GM23338 (cell line): ENCODE measurements at regions not wholly inside any gene's neighbourhood (a gene's known extent, or its start where the extent isn't known, plus 50 kb on each side); places are given as distances from the start of the nearest gene placed in this dataset.

Source experiments
- ATAC-seq: fragments of 200-7000 bp; cut with Tn5 transposase; 3 replicates; pipeline ENCODE4 v1.9.1; 2020
- DNase-seq: peaks from one replicate; pipeline ENCODE4 v3.0.0-alpha.2; 2015; ENCODE audit warnings: low spot score
- H2AFZ ChIP-seq: fragments of 200-600 bp; sonication (generic); 2 replicates; pipeline ENCODE4 v1.8.0; 2016; ENCODE audit warnings: antibody characterized with exemption, mild to moderate bottlenecking, moderate library complexity
- H3F3A ChIP-seq: fragments of 200-600 bp; sonication (generic); replicated peaks from 2 replicates; pipeline ENCODE4 v1.8.0; 2017; ENCODE audit warnings: antibody characterized with exemption, mixed run types, low read depth
- H3K27ac ChIP-seq: fragments of 200-600 bp; sonication (generic); 2 replicates; pipeline ENCODE4 v1.6.1; 2016; ENCODE audit warnings: low read depth
- H3K27me3 ChIP-seq: fragments of 200-600 bp; sonication (generic); 2 replicates; pipeline ENCODE4 v1.8.0; 2016; ENCODE audit warnings: mild to moderate bottlenecking, mixed run types, moderate library complexity; ENCODE audit not compliant: insufficient read depth
- H3K36me3 ChIP-seq: fragments of 200-600 bp; sonication (generic); 2 replicates; pipeline ENCODE4 v1.8.0; 2016; ENCODE audit warnings: mild to moderate bottlenecking; ENCODE audit not compliant: insufficient read depth
- H3K4me1 ChIP-seq: fragments of 200-600 bp; sonication (generic); 2 replicates; pipeline ENCODE4 v1.8.0; 2016; ENCODE audit warnings: mild to moderate bottlenecking, moderate library complexity; ENCODE audit not compliant: insufficient read depth
- H3K4me2 ChIP-seq: fragments of 200-600 bp; sonication (generic); 2 replicates; pipeline ENCODE4 v1.7.1; 2017; ENCODE audit warnings: mixed run types
- H3K4me3 ChIP-seq: fragments of 200-600 bp; sonication (generic); 2 replicates; pipeline ENCODE4 v1.6.1; 2016; ENCODE audit warnings: mixed run types
- H3K79me2 ChIP-seq: fragments of 200-600 bp; sonication (generic); replicated peaks from 2 replicates; pipeline ENCODE4 v1.8.0; 2017; ENCODE audit warnings: mild to moderate bottlenecking; ENCODE audit not compliant: insufficient read depth
- H3K9me2 ChIP-seq: fragments of 200-600 bp; sonication (generic); 2 replicates; pipeline ENCODE4 v1.8.0; 2017; ENCODE audit not compliant: insufficient read depth
- H4K20me1 ChIP-seq: fragments of 200-600 bp; sonication (generic); replicated peaks from 2 replicates; pipeline ENCODE4 v1.8.0; 2017; ENCODE audit warnings: mild to moderate bottlenecking; ENCODE audit not compliant: insufficient read depth
- H3K27ac Mint-ChIP-seq: 2 replicates; pipeline ENCODE4 v1.8.0; 2020; ENCODE audit warnings: inconsistent platforms, mild to moderate bottlenecking, moderate library complexity, mixed read lengths
- H3K27me3 Mint-ChIP-seq: 3 replicates; pipeline ENCODE4 v1.8.0; 2022; ENCODE audit warnings: low read depth, mild to moderate bottlenecking, moderate library complexity, mixed read lengths, inconsistent platforms; ENCODE audit not compliant: insufficient read depth, poor library complexity
- H3K36me3 Mint-ChIP-seq: 3 replicates; pipeline ENCODE4 v1.8.0; 2021; ENCODE audit warnings: low read depth, mild to moderate bottlenecking, inconsistent platforms, moderate library complexity, mixed read lengths
- H3K4me1 Mint-ChIP-seq: 3 replicates; pipeline ENCODE4 v1.8.0; 2020; ENCODE audit warnings: mild to moderate bottlenecking, inconsistent platforms, mixed read lengths
- H3K4me3 Mint-ChIP-seq: 3 replicates; pipeline ENCODE4 v1.8.0; 2021; ENCODE audit warnings: moderate library complexity, mild to moderate bottlenecking, inconsistent platforms, mixed read lengths
- H3K9me3 Mint-ChIP-seq: 3 replicates; pipeline ENCODE4 v1.8.0; 2020; ENCODE audit warnings: moderate library complexity, mild to moderate bottlenecking, inconsistent platforms, mixed read lengths
- EZH2 ChIP-seq: fragments of 200-600 bp; sonication (generic); IDR thresholded peaks from one replicate; pipeline ENCODE4 v1.8.0; 2017; ENCODE audit warnings: antibody characterized with exemption, mild to moderate bottlenecking, low read depth; ENCODE audit not compliant: unreplicated experiment
- NANOG ChIP-seq: IDR thresholded peaks from 2 replicates; pipeline ENCODE4 v1.6.1; 2016; ENCODE audit warnings: antibody characterized with exemption, borderline replicate concordance
- POLR2AphosphoS5 ChIP-seq: IDR thresholded peaks from 2 replicates; pipeline ENCODE4 v1.6.1; 2016; ENCODE audit warnings: antibody characterized with exemption, low read depth
- REST ChIP-seq: IDR thresholded peaks from one replicate; pipeline ENCODE4 v1.6.1; 2018; ENCODE audit warnings: antibody characterized with exemption; ENCODE audit not compliant: unreplicated experiment
- STAT1 ChIP-seq: IDR thresholded peaks from one replicate; pipeline ENCODE4 v1.6.1; 2016; ENCODE audit warnings: antibody characterized with exemption; ENCODE audit not compliant: unreplicated experiment
- ZNF114 ChIP-seq: fragments of 250-450 bp; sonication (Bioruptor Pico); IDR thresholded peaks from 2 replicates; pipeline ENCODE4 v1.5.0; 2020; ENCODE audit warnings: mild to moderate bottlenecking, moderate library complexity
- ZNF331 ChIP-seq: fragments of 250-450 bp; sonication (Bioruptor Pico); IDR thresholded peaks from 2 replicates; pipeline ENCODE4 v1.5.0; 2020; ENCODE audit warnings: low read depth, mild to moderate bottlenecking, moderate library complexity
- TF ChIP-seq, protein P1 (sequence below): IDR thresholded peaks from 2 replicates; pipeline ENCODE4 v1.6.1; 2016; ENCODE audit warnings: antibody characterized with exemption
- TF ChIP-seq, protein P2 (sequence below), 2 experiments: fragments of 200-600 bp in 1 of 2; sonication (generic) in 1 of 2; conservative IDR thresholded peaks; 2 replicates each; pipeline versions ENCODE4 v1.5.1 to v1.6.1; 2016 to 2017; ENCODE audit warnings: antibody characterized with exemption in 2 of 2, low read depth in 2 of 2, mild to moderate bottlenecking in 2 of 2, moderate library complexity in 1 of 2

- TF ChIP-seq, protein P1, sequence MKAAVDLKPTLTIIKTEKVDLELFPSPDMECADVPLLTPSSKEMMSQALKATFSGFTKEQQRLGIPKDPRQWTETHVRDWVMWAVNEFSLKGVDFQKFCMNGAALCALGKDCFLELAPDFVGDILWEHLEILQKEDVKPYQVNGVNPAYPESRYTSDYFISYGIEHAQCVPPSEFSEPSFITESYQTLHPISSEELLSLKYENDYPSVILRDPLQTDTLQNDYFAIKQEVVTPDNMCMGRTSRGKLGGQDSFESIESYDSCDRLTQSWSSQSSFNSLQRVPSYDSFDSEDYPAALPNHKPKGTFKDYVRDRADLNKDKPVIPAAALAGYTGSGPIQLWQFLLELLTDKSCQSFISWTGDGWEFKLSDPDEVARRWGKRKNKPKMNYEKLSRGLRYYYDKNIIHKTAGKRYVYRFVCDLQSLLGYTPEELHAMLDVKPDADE = no peak
- no peak for TF ChIP-seq POLR2AphosphoS5
- TF ChIP-seq, protein P2, sequence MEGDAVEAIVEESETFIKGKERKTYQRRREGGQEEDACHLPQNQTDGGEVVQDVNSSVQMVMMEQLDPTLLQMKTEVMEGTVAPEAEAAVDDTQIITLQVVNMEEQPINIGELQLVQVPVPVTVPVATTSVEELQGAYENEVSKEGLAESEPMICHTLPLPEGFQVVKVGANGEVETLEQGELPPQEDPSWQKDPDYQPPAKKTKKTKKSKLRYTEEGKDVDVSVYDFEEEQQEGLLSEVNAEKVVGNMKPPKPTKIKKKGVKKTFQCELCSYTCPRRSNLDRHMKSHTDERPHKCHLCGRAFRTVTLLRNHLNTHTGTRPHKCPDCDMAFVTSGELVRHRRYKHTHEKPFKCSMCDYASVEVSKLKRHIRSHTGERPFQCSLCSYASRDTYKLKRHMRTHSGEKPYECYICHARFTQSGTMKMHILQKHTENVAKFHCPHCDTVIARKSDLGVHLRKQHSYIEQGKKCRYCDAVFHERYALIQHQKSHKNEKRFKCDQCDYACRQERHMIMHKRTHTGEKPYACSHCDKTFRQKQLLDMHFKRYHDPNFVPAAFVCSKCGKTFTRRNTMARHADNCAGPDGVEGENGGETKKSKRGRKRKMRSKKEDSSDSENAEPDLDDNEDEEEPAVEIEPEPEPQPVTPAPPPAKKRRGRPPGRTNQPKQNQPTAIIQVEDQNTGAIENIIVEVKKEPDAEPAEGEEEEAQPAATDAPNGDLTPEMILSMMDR (conservative IDR thresholded peaks at IDR 0.05; ENCODE audit: low read depth in 2 of 2) = no peak
Observed at GRCh38 chr3:67896130-67896529, 241.7 kb upstream of the SUCLG2 start (continued).

DNA sequence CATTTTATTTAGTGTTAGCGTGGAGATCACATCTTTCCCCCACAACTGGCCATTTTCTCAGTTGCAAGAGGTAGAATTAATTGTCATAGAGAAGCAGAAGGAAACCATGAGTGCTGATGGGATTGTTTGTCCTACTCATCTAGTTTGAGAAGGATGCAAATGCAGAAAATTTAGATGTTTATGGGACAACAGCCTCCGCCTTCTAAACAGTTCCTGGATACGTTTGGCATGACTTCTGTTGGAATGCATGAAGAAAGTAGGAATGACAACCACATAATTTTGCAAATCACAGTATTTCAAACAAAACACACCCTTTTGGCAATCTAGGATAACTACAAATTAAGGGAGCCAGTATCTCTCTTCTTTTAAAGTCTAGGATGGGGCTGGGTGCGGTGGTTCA, 240.1 kb upstream of the SUCLG2 start:
- Histone ChIP-seq H3K79me2 (no peaks in the 10 kb centered on the region), H3K4me1 (no peaks in the 10 kb centered on the region)

DNA sequence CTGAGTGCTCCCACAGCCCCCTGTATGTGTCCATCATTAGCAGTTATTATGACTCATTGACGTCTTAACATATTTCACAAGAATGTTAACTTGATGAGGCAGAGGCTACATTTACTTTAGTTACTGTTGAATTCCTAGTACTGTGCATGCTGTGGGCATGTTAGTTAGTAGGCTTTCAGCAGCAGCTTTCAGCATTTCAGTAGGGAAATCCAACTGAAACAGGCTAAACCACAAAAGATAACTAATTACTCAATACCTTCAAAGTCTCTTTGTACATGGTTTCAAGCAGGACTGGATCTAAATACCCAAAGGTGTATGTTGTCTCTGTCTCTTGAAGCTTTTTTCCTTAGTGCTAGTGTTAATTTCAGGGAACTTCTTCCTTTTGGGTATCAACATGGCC, 229.9 kb upstream of the SUCLG2 start:
- no peaks in the 10 kb centered on the region for H3K79me2 ChIP-seq
- no peaks in the 10 kb centered on the region for H3F3A ChIP-seq
- Mint-ChIP-seq H3K4me3 (no peak overlapping the region), H3K9me3 (peaks cover 8% of the 10 kb centered on the region; the same call in 2 of the 3 replicates), H3K27me3 (peaks cover 2% of the 10 kb centered on the region), H3K27ac (no peak overlapping the region), H3K36me3 (no peaks in the 10 kb centered on the region), H3K4me1 (no peaks in the 10 kb centered on the region)
- H4K20me1 ChIP-seq = no peaks in the 10 kb centered on the region
- H3K4me2 ChIP-seq = no peak overlapping the region
- H3K4me3 ChIP-seq = no peak overlapping the region
- no peak overlapping the region for H2AFZ ChIP-seq
- DNase-seq (no peak), ATAC-seq (no peak)
- no peaks in the 10 kb centered on the region for H3K4me1 ChIP-seq
- H3K27ac ChIP-seq = no peak overlapping the region
- H3K9me2 ChIP-seq = peaks cover 3% of the 10 kb centered on the region; the same call in 1 of the 2 replicates
- H3K36me3 ChIP-seq = no peaks in the 10 kb centered on the region
- no peaks in the 10 kb centered on the region for H3K27me3 ChIP-seq
- TF ChIP-seq ZNF331 (CRISPR knock-in tag) (no peak), REST (no peak), EZH2 (no peak), STAT1 (no peak), ZNF114 (CRISPR knock-in tag) (no peak), POLR2AphosphoS5 (no peak)
- TF ChIP-seq, protein P1 = no peak

More for the DNA sequence above, 240.1 kb upstream of the SUCLG2 start:
- Histone ChIP-seq H3K4me3 (no peak overlapping the region), H3K9me2 (peaks cover 3% of the 10 kb centered on the region; the same call in 1 of the 2 replicates), H3K27me3 (no peaks in the 10 kb centered on the region), H2AFZ (no peak overlapping the region), H4K20me1 (no peaks in the 10 kb centered on the region), H3K36me3 (no peaks in the 10 kb centered on the region), H3F3A (no peaks in the 10 kb centered on the region), H3K4me2 (no peak overlapping the region), H3K27ac (no peak overlapping the region)
- Mint-ChIP-seq H3K27me3 (no peaks in the 10 kb centered on the region), H3K27ac (no peak overlapping the region), H3K36me3 (no peaks in the 10 kb centered on the region), H3K9me3 (no peaks in the 10 kb centered on the region), H3K4me3 (no peak overlapping the region), H3K4me1 (no peaks in the 10 kb centered on the region)
- TF ChIP-seq NANOG = no peak
- TF ChIP-seq, protein P1 = no peak
- no peak for TF ChIP-seq ZNF331 (CRISPR knock-in tag)
- DNase-seq (no peak), ATAC-seq (no peak)
